Ovary (tissue), 3 donors: ENCODE measurements at regions not wholly inside any gene's neighbourhood (a gene's known extent, or its start where the extent isn't known, plus 50 kb on each side); places are given as distances from the start of the nearest gene placed in this dataset.

Source experiments
- CTCF ChIP-seq, 3 donors: fragments of 450-650 bp in 2 of 3; fragments of 200-600 bp in 1 of 3; IDR thresholded peaks; one replicate each; pipeline versions ENCODE4 v1.5.1 to v1.8.0; 2016 to 2022; ENCODE audit warnings: antibody characterized with exemption in 3 of 3, mild to moderate bottlenecking in 1 of 3
- EP300 ChIP-seq: sonication (generic); formaldehyde crosslinking; IDR thresholded peaks from one replicate; pipeline ENCODE4 v1.6.1; 2017; ENCODE audit warnings: antibody characterized with exemption
- POLR2A ChIP-seq: fragments of 450-650 bp; IDR thresholded peaks from one replicate; pipeline ENCODE4 v1.6.1; 2017; ENCODE audit warnings: antibody characterized with exemption, mild to moderate bottlenecking, moderate library complexity
- donor health status: DM: no; HTN: no; CAD: no.

DNA sequence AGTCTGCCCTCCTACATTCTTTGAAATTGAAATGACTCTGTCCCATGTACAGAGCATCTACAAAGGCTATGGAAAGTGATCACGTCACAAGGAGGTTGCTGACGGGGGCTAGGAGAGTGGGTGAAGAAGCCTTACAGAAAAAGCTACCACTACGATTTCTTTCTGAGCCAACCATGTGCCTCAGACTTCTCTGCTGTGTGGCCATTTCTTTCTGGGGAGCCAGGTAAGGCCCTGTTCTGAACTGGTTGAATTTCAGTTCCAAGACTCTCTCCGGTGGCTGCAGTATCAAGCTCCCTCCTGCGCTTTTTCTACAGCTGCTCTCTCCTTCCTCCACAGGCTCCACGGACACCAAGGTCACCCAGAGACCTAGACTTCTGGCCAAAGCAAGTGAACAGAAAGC lies 112.5 kb upstream of the PRSS1 start:
- TF ChIP-seq CTCF (IDR thresholded peaks at IDR 0.05) (no peak), EP300 (no peak), POLR2A (no peak)
